K562 (cell line): ENCODE measurements at regions not wholly inside any gene's neighbourhood (a gene's known extent, or its start where the extent isn't known, plus 50 kb on each side); places are given as distances from the start of the nearest gene placed in this dataset.
A peak's percentile ranks its signal among the peaks of the same experiment; 100 is the strongest.

Experiments
- ATAC-seq: fragments of 200-7000 bp; cut with Tn5 transposase; 3 replicates; pipeline ENCODE4 v1.9.1; 2020; ENCODE audit warnings: moderate library complexity
- BruUV-seq: library from RNA; stranded (reverse); fragments of 400-500 nt; replicated peaks from 2 replicates; lab custom pipeline; 2021; lab: Mats Ljungman, UMichigan
- CTCF ChIA-PET: fragments of 300-600 bp; formaldehyde crosslinking; extraction: SDS; loops from one replicate; lab custom pipeline; 2021; ENCODE audit warnings: low intra/inter-chr PET ratio; lab: Yijun Ruan, JAX
- POLR2A ChIA-PET: fragments of 300-600, 350-650 bp; sonication (Branson Sonifier 250); formaldehyde crosslinking; extraction: SDS; loops from one replicate; lab custom pipeline; 2021; ENCODE audit warnings: antibody characterized with exemption, inconsistent platforms; lab: Yijun Ruan, JAX
- DNase-seq, 4 experiments: peaks; one replicate each; pipeline versions ENCODE4 v3.0.0 to v3.0.0-alpha.2; 2011 to 2018; ENCODE audit warnings: low spot score in 3 of 4, mixed read lengths in 3 of 4; ENCODE audit errors: extremely low read depth in 1 of 4
- FAIRE-seq: peaks from 2 replicates; lab custom pipeline; 2011; peaks lifted over from hg19 to GRCh38; lab: Jason Lieb, UNC
- H2AFZ ChIP-seq: 2 replicates; pipeline ENCODE4 v1.6.0; 2011; ENCODE audit warnings: low read depth, low read length, control low read depth, inconsistent platforms
- H3K27ac ChIP-seq: fragments of 200-600 bp; 3 replicates; pipeline ENCODE4 v1.8.0; 2011; ENCODE audit warnings: low read depth, mild to moderate bottlenecking, control low read depth, inconsistent platforms, low read length, moderate library complexity, mixed read lengths; ENCODE audit errors: extremely low read depth
- H3K27me3 ChIP-seq, 2 experiments: fragments of 300-600 bp in 1 of 2; 2 replicates in 1 of 2; 3 replicates in 1 of 2; pipeline versions ENCODE4 v1.6.0 to v1.8.0; 2011; ENCODE audit warnings: inconsistent platforms in 2 of 2, low read length in 2 of 2, mild to moderate bottlenecking in 1 of 2, mixed read lengths in 1 of 2, moderate library complexity in 1 of 2; ENCODE audit not compliant: control insufficient read depth in 2 of 2, insufficient read depth in 2 of 2
- H3K36me3 ChIP-seq: fragments of 300-600 bp; 3 replicates; pipeline ENCODE4 v1.8.0; 2011; ENCODE audit warnings: mild to moderate bottlenecking, low read length, inconsistent platforms; ENCODE audit not compliant: control insufficient read depth, insufficient read depth
- H3K4me1 ChIP-seq, 2 experiments: fragments of 200-600 bp in 1 of 2; replicated peaks in 1 of 2; 2 replicates in 1 of 2; 3 replicates in 1 of 2; pipeline versions ENCODE4 v1.5.1 to v1.8.0; 2011; ENCODE audit warnings: inconsistent platforms in 2 of 2, low read length in 2 of 2, mild to moderate bottlenecking in 1 of 2, mixed read lengths in 1 of 2, moderate library complexity in 1 of 2; ENCODE audit not compliant: control insufficient read depth in 2 of 2, insufficient read depth in 2 of 2
- H3K4me2 ChIP-seq: 2 replicates; pipeline ENCODE4 v1.6.1; 2011; ENCODE audit warnings: low read length, control low read depth, inconsistent platforms, mixed read lengths; ENCODE audit not compliant: insufficient read depth
- H3K4me3 ChIP-seq: fragments of 200-600 bp; sonication (generic), shearing (Covaris generic); 2 replicates; pipeline ENCODE4 v1.5.1; 2016; ENCODE audit warnings: control low read depth, inconsistent platforms
- H3K79me2 ChIP-seq: fragments of 200-600 bp; 3 replicates; pipeline ENCODE4 v1.8.0; 2011; ENCODE audit warnings: low read length, inconsistent platforms; ENCODE audit not compliant: control insufficient read depth, insufficient read depth
- H3K9ac ChIP-seq, 2 experiments: 2 replicates each; pipeline versions ENCODE4 v1.6.0 to v1.6.1; 2011; ENCODE audit warnings: low read depth in 2 of 2, low read length in 2 of 2, control low read depth in 1 of 2, inconsistent platforms in 1 of 2, mild to moderate bottlenecking in 1 of 2, mixed read lengths in 1 of 2; ENCODE audit not compliant: insufficient read depth in 1 of 2
- H3K9me1 ChIP-seq: one replicate; pipeline ENCODE4 v1.6.0; 2011; ENCODE audit warnings: inconsistent platforms, mild to moderate bottlenecking, low read length, moderate library complexity; ENCODE audit not compliant: control insufficient read depth, insufficient read depth
- H3K9me3 ChIP-seq: replicated peaks from 2 replicates; pipeline ENCODE4 v1.5.1; 2011; ENCODE audit warnings: low read depth, low read length, inconsistent platforms; ENCODE audit not compliant: control insufficient read depth, insufficient read depth
- H4K20me1 ChIP-seq: replicated peaks from 2 replicates; pipeline ENCODE4 v1.6.1; 2011; ENCODE audit warnings: low read length, inconsistent platforms, mixed read lengths; ENCODE audit not compliant: control insufficient read depth, insufficient read depth
- NRF1 ChIP-seq, 2 experiments: fragments of 450-650 bp; IDR thresholded peaks in 1 of 2; conservative IDR thresholded peaks in 1 of 2; 2 replicates each; pipeline ENCODE4 v1.6.1; 2014; ENCODE audit warnings: mild to moderate bottlenecking in 2 of 2
- RBFOX2 ChIP-seq: fragments of 200-400 bp; formaldehyde crosslinking; IDR thresholded peaks from 2 replicates; pipeline ENCODE4 v1.6.1; 2017; ENCODE audit warnings: low read depth, mild to moderate bottlenecking, low read length, moderate library complexity
- ZNF140 ChIP-seq: fragments of 250-450 bp; sonication (Bioruptor Pico); IDR thresholded peaks from 2 replicates; pipeline ENCODE4 v1.8.0; 2021; ENCODE audit warnings: moderate library complexity, mild to moderate bottlenecking, inconsistent platforms
- WGBS: fragments of 100-300 bp; shearing (Covaris generic); methylation state at CpG from one replicate; pipeline ENCODE4 v1.1.6; 2016; ENCODE audit warnings: low coverage, mixed read lengths; ENCODE audit not compliant: insufficient coverage; ENCODE audit errors: missing lambda C conversion rate; 5-methylcytosine and 5-hydroxymethylcytosine counted together
- in situ Hi-C: fragments of 300-500 bp; cut with MboI; formaldehyde crosslinking; loops from 4 replicates; pipeline ENCODE4 v1.15.0; 2018; ENCODE audit warnings: inconsistent platforms, mixed read lengths
- intact Hi-C: fragments of 100-400 bp; cut with micrococcal nuclease; formaldehyde crosslinking; loops from 2 replicates; pipeline ENCODE4 v1.14.2; 2022

DNA sequence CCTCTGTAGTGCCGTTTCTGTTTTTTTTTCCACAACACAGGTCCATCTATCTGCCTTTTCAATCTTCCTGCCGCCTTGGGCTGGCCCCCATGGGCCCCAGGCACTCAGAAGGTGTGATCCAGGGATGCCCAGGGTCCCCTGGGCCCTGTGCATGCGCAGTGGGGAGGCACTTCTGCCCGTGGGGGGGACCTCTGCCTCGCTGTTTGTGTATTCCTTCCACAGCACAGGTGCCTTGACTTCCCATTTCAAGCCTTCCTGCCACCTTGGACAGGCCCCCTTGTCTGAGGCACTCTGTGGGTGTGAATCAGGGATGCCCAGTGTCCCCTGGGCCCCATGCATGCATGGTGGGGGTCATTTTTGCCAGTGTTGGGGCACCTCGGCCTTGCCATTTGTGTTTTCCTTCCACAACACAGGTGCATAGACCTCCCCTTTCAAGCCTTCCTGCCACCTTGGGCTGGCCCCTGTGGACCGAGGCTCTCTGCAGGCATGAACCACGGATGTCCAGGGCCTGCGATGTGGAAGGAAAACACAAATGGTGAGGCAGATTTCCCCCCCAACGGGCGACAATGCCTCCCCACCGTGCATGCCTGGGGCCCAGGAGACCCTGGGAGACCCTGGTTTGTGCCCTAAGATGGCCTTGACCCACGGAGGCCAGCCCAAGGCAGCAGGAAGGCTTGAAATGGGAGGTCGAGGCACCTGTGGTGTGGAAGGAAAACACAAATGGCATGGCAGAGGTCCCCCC, 366.5 kb downstream of the ALG10 start:
- no peaks in the 10 kb centered on the region for H3K9me1 ChIP-seq
- H3K79me2 ChIP-seq, result no peaks in the 10 kb centered on the region
- DNase-seq (no peak), ATAC-seq (no peak), FAIRE-seq (no peak)
- in situ Hi-C loops, result no loop called here
- H2AFZ ChIP-seq, result no peak overlapping the region
- ChIA-PET CTCF (no interaction called here), POLR2A (no interaction called here)
- H3K27me3 ChIP-seq, result peaks cover 3 to 77% of the 10 kb centered on the region in 2 experiments; a peak in 2 of 5 replicates
- no peaks in the 10 kb centered on the region for H3K9me3 ChIP-seq
- peak; percentile 13 to 20; a peak in 1 of 4 replicates for TF ChIP-seq NRF1 (conservative IDR thresholded peaks at IDR 0.05 in 1 of 2, IDR thresholded peaks at IDR 0.05 in 1 of 2)
- no peak for TF ChIP-seq ZNF140 (CRISPR knock-in tag)
- TF ChIP-seq RBFOX2, result no peak
- no peaks in the 10 kb centered on the region for H4K20me1 ChIP-seq
- no peak overlapping the region for H3K9ac ChIP-seq
- H3K27ac ChIP-seq, result no peak overlapping the region
- BruUV-seq, result no TSS peak
- 2% methylated on average over 11 of the region's 14 CpGs for WGBS
- H3K4me3 ChIP-seq, result no peak overlapping the region
- peaks cover 0 to 10% of the 10 kb centered on the region in 2 experiments; a peak in 3 of 5 replicates for H3K4me1 ChIP-seq
- no peak overlapping the region for H3K4me2 ChIP-seq
- H3K36me3 ChIP-seq, result no peaks in the 10 kb centered on the region
- intact Hi-C loops, result no loop called here
